ENCODE measurements at regions not wholly inside any gene's neighbourhood (a gene's known extent, or its start where the extent isn't known, plus 50 kb on each side); places are given as distances from the start of the nearest gene placed in this dataset.
"Not testable (repeated sequence)": the region's sequence is repeated elsewhere in the genome, so short reads cannot be mapped to it uniquely, and the experiment has no call there.

GRCh38 chr3:197371591-197372046, 73.2 kb upstream of the DLG1 start:
- no peak for DNase-seq (ENCODE audit: low spot score)
- no peak for FAIRE-seq

DNA sequence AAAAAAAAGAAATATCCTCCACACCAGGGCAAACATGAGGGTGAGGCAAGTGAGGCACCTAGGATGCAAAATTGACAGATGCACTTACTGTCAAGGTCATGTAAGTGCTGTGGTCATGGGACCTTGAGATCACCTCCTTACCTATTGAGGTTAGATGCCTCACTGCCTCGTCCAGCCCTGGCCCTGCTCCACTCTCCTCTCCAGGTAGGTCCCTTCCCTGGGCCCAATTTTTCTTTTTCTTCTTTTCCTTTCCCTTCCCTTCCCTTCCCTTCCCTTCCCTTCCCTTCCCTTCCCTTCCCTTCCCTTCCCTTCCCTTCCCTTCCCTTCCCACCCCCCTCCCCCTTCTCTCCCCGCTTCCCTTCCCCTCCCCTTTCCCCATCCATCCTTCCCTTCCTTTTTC, 71.1 kb upstream of the DLG1 start:
- no peak for DNase-seq (ENCODE audit: low spot score)
- FAIRE-seq = no peak

DNA sequence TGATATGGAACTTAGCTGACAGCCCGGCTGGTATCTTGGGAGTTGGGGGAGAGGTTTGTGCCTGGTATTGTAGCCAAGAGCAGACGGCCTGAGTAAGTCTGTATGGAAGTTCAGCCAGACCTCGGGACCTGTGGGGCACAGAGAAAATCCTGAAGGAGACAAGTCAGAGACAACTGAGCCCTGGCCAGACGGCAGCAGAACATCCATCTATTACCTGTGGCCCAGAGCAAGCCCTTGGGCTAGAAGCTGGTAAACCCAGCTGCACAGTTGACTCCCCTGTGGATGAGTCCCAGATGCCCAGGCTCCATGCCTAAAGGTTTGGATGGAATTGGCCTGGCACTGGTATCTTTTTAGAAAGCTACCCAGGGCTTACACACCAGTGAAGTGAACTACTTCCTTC, 70.4 kb upstream of the DLG1 start:
- no peak for FAIRE-seq

GRCh38 chr3:197368330-197368729, 69.9 kb upstream of the DLG1 start:
- DNase-seq (ENCODE audit: low spot score) (no peak), FAIRE-seq (no peak)

More for the DNA sequence above, 70.4 kb upstream of the DLG1 start:
- DNase-seq (ENCODE audit: low spot score) = no peak

- FAIRE-seq = no peak
These were observed 68.8 kb upstream of the DLG1 start for GRCh38 chr3:197367081-197367780.

GRCh38 chr3:197366301-197367044, 68.1 kb upstream of the DLG1 start:
- peak; percentile 54 for DNase-seq (ENCODE audit: low spot score)

More at GRCh38 chr3:197367081-197367780, 68.8 kb upstream of the DLG1 start:
- peak; percentile 90 for DNase-seq (ENCODE audit: low spot score)

DNA sequence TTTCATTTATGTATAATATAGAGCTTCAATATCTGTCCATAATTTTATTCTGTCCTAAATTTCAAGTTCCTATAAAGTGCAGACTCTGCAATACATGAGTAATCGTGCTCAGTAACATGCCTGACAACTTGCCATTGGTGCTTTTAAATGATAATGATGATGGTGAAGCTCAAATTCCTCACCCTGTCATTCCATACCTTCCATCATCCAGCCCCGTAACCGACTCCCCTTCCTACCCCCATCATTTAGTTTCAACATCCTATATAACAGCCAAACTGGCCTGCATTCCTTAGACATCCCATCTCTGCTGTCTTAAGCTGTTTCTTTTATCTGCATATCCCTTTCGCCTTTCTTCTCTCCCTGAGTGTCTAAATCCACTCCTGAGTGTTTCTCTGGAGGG, 67.2 kb upstream of the DLG1 start:
- DNase-seq (ENCODE audit: low spot score) = no peak

More at GRCh38 chr3:197366301-197367044, 68.1 kb upstream of the DLG1 start:
- FAIRE-seq = no peak

GRCh38 chr3:197364410-197365071, 66.1 kb upstream of the DLG1 start:
- DNase-seq (ENCODE audit: low spot score) (no peak), FAIRE-seq (no peak)

More for the DNA sequence above, 67.2 kb upstream of the DLG1 start:
- FAIRE-seq = no peak

DNA sequence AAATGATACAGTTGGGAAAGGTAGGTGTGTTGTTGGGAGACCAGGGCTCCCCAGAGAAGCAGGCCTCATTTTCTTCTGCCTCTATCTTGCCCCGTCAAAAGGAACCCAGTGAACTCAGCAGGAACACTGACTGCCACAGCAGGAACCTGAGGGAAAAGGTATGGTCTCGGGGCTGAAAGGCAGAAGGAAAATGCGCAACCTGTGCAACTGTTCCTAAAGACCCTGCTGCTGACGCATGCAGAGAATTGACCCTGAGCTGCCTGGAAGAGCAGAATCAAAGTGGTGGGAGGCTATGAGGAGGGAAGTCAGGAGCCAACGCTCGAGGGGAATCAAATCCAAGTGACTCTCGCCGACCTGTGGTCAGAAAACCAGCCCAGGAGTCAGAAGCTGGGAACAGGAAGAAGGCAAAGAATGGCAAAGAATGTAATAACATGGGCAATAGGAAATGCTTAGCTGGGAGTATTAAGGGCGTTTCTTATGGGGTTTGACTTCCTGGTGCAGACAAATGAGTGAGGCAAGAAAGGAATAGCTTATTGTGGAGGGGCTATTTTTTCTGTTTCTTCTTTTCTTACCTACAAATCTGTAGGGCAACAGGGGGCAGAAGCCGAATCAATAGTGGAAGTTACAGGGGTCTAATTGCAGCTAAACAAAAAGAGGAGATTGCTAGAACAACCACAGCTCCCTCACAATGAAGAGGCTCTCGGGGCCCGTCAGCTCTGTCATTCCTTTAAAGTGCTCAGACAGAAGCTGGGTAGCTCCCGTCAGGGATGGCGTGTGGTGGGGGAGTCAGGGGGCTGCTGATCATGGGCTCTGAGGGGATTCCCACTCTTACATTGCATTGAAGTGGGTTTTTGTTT, 65.4 kb upstream of the DLG1 start:
- DNase-seq (ENCODE audit: low spot score) = no peak
- FAIRE-seq = no peak

GRCh38 chr3:197362081-197362480, 63.7 kb upstream of the DLG1 start:
- DNase-seq (ENCODE audit: low spot score) (no peak), FAIRE-seq (no peak)

- not testable (repeated sequence) for FAIRE-seq; DNase-seq (ENCODE audit: low spot score)
These were observed 61.7 kb upstream of the DLG1 start for GRCh38 chr3:197360095-197360494.

DNA sequence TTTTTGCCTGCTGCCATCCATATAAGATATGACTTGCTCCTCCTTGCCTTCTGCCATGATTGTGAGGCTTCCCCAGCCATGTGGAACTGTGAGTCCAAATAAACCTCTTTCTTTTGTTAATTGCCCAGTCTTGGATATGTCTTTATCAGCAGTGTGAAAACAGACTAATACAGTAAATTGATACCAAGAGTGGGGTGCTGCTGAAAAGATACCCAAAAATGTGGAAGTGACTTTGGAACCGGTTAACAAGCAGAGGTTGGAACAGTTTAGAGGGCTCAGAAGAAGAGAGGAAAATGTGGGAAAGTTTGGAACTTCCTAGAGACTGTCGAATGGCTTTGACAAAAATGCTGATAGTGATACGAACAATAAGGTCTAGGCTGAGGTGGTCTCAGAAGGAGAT, 61.1 kb upstream of the DLG1 start:
- not testable (repeated sequence) for DNase-seq (ENCODE audit: low spot score); FAIRE-seq

DNA sequence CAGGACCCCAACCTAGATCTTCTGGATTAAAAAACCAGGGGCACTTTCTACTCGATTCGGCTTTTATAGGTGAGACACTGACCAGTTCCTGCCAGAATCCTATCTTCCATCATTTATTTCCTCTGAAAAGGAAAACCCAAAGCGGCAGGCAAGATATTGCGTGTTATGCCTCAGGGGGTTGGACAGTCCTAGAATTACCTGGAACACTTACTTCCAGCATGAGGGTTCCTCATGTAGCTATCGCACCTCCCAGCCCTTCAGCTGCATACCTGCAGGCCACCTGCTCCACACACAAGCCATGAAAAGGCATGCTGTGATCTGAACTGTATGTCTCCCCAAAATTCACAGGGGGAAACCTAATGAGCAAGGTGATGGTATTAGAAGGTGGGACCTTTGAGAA, 58.3 kb upstream of the DLG1 start:
- FAIRE-seq = no peak
- no peak for DNase-seq (ENCODE audit: low spot score)

DNA sequence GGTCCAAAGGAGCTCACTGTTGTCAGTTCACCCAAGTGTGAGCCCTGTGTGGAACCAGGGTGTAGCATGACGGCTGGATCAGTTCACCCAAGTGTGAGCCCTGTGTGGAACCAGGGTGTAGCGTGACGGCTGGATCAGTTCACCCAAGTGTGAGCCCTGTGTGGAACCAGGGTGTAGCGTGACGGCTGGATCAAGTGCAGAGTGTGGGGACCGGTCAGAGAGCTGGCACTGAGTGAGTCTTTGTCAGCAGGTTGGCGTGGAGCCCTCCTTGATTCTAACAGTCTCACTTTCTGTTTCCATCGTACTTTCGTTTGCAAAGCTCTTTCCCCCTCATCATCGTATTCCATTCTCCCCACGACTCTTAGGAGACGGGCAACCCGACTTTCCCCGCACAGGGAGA, 57.9 kb upstream of the DLG1 start:
- FAIRE-seq = no peak
- no peak for DNase-seq (ENCODE audit: low spot score)

DNA sequence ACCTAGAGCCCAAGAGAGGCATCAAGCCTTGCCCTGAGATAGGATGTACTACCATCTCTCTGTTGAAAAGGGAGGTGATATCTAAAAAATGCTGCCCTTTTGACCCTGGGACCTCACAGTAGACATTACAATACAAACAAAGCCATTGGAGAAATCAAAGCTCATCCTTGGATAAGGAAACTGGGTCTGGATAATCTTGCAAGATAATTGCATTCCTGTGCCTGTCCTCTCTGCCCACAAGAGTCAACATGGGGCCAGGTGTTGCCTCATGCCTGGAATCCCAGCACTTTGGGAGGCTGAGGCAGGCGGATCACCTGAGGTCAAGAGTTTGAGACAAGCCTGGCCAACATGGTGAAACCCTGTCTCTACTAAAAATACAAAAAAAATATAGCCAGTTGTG, 57.3 kb upstream of the DLG1 start:
- no peak for FAIRE-seq

DNA sequence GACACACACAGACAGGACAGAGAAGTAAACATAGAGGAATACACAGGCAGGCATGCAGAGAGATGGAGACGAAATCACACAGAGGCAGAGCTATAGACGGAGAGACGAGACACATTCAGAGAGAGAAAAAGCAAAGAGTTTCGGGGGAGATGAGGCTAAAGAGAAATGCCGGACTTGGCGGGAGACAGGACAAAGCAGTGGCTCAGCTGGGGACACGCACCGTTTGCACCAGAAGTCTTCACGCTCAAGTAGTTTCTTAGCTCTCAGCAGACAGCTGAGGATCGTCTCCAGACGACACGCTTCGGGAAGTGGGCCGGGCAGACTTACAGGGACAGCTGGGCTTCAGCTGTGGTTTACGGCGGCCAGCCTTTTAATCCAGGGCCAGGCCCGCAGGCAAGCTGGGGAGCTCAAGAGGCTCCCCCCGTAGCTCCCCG, 56.2 kb upstream of the DLG1 start:
- no peak for FAIRE-seq

More for the DNA sequence above, 57.3 kb upstream of the DLG1 start:
- no peak for DNase-seq (ENCODE audit: low spot score)

DNA sequence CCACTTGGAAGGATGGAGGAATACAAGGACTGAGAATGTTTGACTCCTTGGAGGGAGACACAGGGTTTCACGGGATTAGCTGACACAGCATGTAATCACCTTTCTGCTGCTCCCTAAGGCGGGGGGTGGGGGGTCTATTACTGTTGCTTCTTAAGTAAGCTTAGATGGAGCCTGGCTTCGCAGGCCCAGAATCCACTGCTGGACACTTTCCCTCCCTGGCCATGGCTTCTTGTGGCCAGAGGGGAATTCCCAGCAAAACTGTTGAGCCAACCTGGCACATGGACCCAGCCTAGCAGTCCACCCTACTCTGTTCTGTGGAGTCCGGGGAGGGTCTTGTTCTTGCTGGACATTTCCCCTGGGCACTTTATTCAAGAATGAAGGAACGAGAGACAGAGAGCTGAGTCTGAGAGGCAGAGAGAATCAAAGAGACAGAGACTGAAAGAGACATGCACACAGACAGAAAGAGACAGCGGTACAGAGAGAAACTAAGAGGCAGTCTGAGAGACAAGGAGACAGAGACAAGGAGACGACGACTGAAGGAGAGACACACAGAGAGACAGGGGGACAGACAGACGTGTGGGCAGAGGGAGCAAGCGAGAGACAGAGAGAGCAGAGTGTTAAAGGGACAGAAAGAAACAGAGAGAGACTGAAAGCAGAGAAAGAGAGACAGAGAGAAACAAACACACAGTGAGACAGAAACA, 55.6 kb upstream of the DLG1 start:
- FAIRE-seq (no peak), DNase-seq (ENCODE audit: low spot score) (no peak)

More for the DNA sequence above, 56.2 kb upstream of the DLG1 start:
- no peak for DNase-seq (ENCODE audit: low spot score)

- no peak for FAIRE-seq
- no peak for DNase-seq (ENCODE audit: low spot score)
These were observed 54.8 kb upstream of the DLG1 start for GRCh38 chr3:197353001-197353866.

DNA sequence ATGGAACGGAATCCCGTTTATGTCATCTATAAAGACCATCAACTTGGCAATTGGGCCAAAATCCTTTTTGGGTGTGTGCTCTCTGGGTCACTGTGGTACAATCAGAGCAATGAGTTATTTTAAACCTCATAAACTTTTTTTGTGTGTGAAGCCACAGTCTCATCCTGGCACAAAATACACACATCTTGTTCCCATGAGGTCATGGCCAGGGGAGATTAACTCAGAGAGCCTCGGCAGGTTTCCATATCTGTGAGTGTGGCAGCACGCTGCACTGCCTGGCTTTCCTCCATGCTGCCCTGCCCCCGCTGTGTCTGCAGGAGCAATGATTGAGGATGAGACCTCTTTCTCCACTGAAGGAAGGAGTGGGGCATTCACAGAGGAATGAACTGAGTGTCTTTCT, 54.0 kb upstream of the DLG1 start:
- DNase-seq (ENCODE audit: low spot score) (peak; percentile 65), FAIRE-seq (no peak)

All from urothelium cell line (cell line).